Large intestine (tissue), 3 donors: ENCODE measurements at regions not wholly inside any gene's neighbourhood (a gene's known extent, or its start where the extent isn't known, plus 50 kb on each side); places are given as distances from the start of the nearest gene placed in this dataset.

Experiments
- DNase-seq, 2 donors: peaks; one replicate each; pipeline versions ENCODE4 v3.0.0 to v3.0.0-alpha.2; 2013
- H3K27ac ChIP-seq: one replicate; pipeline ENCODE4 v1.5.1; 2013; ENCODE audit warnings: low read length
- H3K27me3 ChIP-seq: 2 replicates; pipeline ENCODE4 v1.6.1; 2013; ENCODE audit warnings: low read length; ENCODE audit not compliant: control insufficient read depth, insufficient read depth
- H3K36me3 ChIP-seq: 2 replicates; pipeline ENCODE4 v1.6.1; 2013; ENCODE audit warnings: low read length; ENCODE audit not compliant: control insufficient read depth, insufficient read depth
- H3K4me1 ChIP-seq: one replicate; pipeline ENCODE4 v1.6.1; 2013; ENCODE audit warnings: low read length; ENCODE audit not compliant: control insufficient read depth, insufficient read depth
- H3K4me3 ChIP-seq: one replicate; pipeline ENCODE4 v1.5.1; 2013; ENCODE audit warnings: low read length
- H3K9me3 ChIP-seq: one replicate; pipeline ENCODE4 v1.6.1; 2013; ENCODE audit warnings: mild to moderate bottlenecking, low read depth, low read length, moderate library complexity; ENCODE audit not compliant: control insufficient read depth
- WGBS: methylation state at CpG from one replicate; pipeline ENCODE4 v1.1.5; 2013; ENCODE audit warnings: low lambda C conversion rate; ENCODE audit not compliant: insufficient coverage; 5-methylcytosine and 5-hydroxymethylcytosine counted together

GRCh38 chr2:181751266-181752030 lies 71.1 kb upstream of the NEUROD1 start:
- WGBS, result 100% methylated on average over 3 of the region's 6 CpGs

GRCh38 chr2:181752301-181752700 lies 72.0 kb upstream of the NEUROD1 start:
- no CpG with 5 or more reads among the region's 1 CpG for WGBS
- DNase-seq, result peak in 1 of 2 donors; percentile 17
- Histone ChIP-seq H3K4me1 (no peaks in the 10 kb centered on the region), H3K4me3 (no peak overlapping the region), H3K27me3 (no peaks in the 10 kb centered on the region), H3K36me3 (no peaks in the 10 kb centered on the region), H3K9me3 (no peaks in the 10 kb centered on the region), H3K27ac (no peak overlapping the region)

More at GRCh38 chr2:181751266-181752030, 71.1 kb upstream of the NEUROD1 start:
- DNase-seq, result no peak
- Histone ChIP-seq H3K36me3 (no peaks in the 10 kb centered on the region), H3K9me3 (no peaks in the 10 kb centered on the region), H3K27me3 (no peaks in the 10 kb centered on the region), H3K4me3 (no peak overlapping the region), H3K27ac (no peak overlapping the region), H3K4me1 (no peaks in the 10 kb centered on the region)

- H3K9me3 ChIP-seq, result no peaks in the 10 kb centered on the region
- no peaks in the 10 kb centered on the region for H3K36me3 ChIP-seq
- no peak for DNase-seq
- H3K27ac ChIP-seq, result no peak overlapping the region
- no peaks in the 10 kb centered on the region for H3K27me3 ChIP-seq
- WGBS, result 50% methylated on average over 1 of the region's 4 CpGs
- no peak overlapping the region for H3K4me3 ChIP-seq
- no peaks in the 10 kb centered on the region for H3K4me1 ChIP-seq
Measured at GRCh38 chr2:181753686-181754085, 73.4 kb upstream of the NEUROD1 start.

GRCh38 chr2:181754105-181754504 lies 73.8 kb upstream of the NEUROD1 start:
- no peaks in the 10 kb centered on the region for H3K9me3 ChIP-seq
- H3K27me3 ChIP-seq, result no peaks in the 10 kb centered on the region
- DNase-seq, result no peak
- 75% methylated on average over 3 of the region's 3 CpGs for WGBS
- H3K4me1 ChIP-seq, result no peaks in the 10 kb centered on the region
- no peak overlapping the region for H3K27ac ChIP-seq
- H3K36me3 ChIP-seq, result no peaks in the 10 kb centered on the region
- no peak overlapping the region for H3K4me3 ChIP-seq

GRCh38 chr2:181755181-181755580 lies 74.9 kb upstream of the NEUROD1 start:
- Histone ChIP-seq H3K4me1 (no peaks in the 10 kb centered on the region), H3K4me3 (no peak overlapping the region), H3K36me3 (no peaks in the 10 kb centered on the region), H3K9me3 (no peaks in the 10 kb centered on the region), H3K27ac (no peak overlapping the region), H3K27me3 (no peaks in the 10 kb centered on the region)
- DNase-seq, result no peak

- Histone ChIP-seq H3K4me1 (no peaks in the 10 kb centered on the region), H3K36me3 (no peaks in the 10 kb centered on the region), H3K27me3 (no peaks in the 10 kb centered on the region), H3K27ac (no peak overlapping the region), H3K4me3 (no peak overlapping the region), H3K9me3 (no peaks in the 10 kb centered on the region)
- 100% methylated on average over 1 of the region's 2 CpGs for WGBS
- DNase-seq, result no peak
Measured at GRCh38 chr2:181760521-181760920, 80.2 kb upstream of the NEUROD1 start.

GRCh38 chr2:181761175-181761574 lies 80.9 kb upstream of the NEUROD1 start:
- Histone ChIP-seq H3K9me3 (no peaks in the 10 kb centered on the region), H3K36me3 (no peaks in the 10 kb centered on the region), H3K27ac (no peak overlapping the region), H3K4me1 (no peaks in the 10 kb centered on the region), H3K4me3 (no peak overlapping the region), H3K27me3 (no peaks in the 10 kb centered on the region)
- DNase-seq, result no peak
- no CpG with 5 or more reads among the region's 2 CpGs for WGBS

GRCh38 chr2:181762000-181762399 lies 81.7 kb upstream of the NEUROD1 start:
- 100% methylated on average over 2 of the region's 5 CpGs for WGBS
- no peak for DNase-seq
- H3K4me3 ChIP-seq, result no peak overlapping the region

GRCh38 chr2:181762848-181763247 lies 82.5 kb upstream of the NEUROD1 start:
- no CpG with 5 or more reads among the region's 5 CpGs for WGBS
- no peak overlapping the region for H3K4me3 ChIP-seq
- H3K36me3 ChIP-seq, result no peaks in the 10 kb centered on the region
- DNase-seq, result no peak
- H3K27ac ChIP-seq, result no peak overlapping the region
- H3K9me3 ChIP-seq, result no peaks in the 10 kb centered on the region
- H3K27me3 ChIP-seq, result no peaks in the 10 kb centered on the region
- no peaks in the 10 kb centered on the region for H3K4me1 ChIP-seq

More at GRCh38 chr2:181762000-181762399, 81.7 kb upstream of the NEUROD1 start:
- Histone ChIP-seq H3K27me3 (no peaks in the 10 kb centered on the region), H3K27ac (no peak overlapping the region), H3K4me1 (no peaks in the 10 kb centered on the region), H3K36me3 (no peaks in the 10 kb centered on the region), H3K9me3 (no peaks in the 10 kb centered on the region)

- peak in 1 of 2 donors; percentile 38 for DNase-seq
- Histone ChIP-seq H3K4me1 (no peaks in the 10 kb centered on the region), H3K36me3 (no peaks in the 10 kb centered on the region), H3K4me3 (no peak overlapping the region), H3K9me3 (no peaks in the 10 kb centered on the region), H3K27me3 (no peaks in the 10 kb centered on the region), H3K27ac (no peak overlapping the region)
- WGBS, result 37% methylated on average over 3 of the region's 4 CpGs
Measured at GRCh38 chr2:181763423-181763822, 83.1 kb upstream of the NEUROD1 start.
